HG02763 (cell line): ENCODE measurements at regions not wholly inside any gene's neighbourhood (a gene's known extent, or its start where the extent isn't known, plus 50 kb on each side); places are given as distances from the start of the nearest gene placed in this dataset.
"Not testable (repeated sequence)": the region's sequence is repeated elsewhere in the genome, so short reads cannot be mapped to it uniquely, and the experiment has no call there.

Experiments
- ATAC-seq: cut with Tn5 transposase; IDR thresholded peaks from one replicate; pipeline ENCODE4 v1.9.1; 2021; ENCODE audit warnings: mild to moderate bottlenecking, moderate library complexity; ENCODE audit not compliant: unreplicated experiment

- ATAC-seq, result no peak
Measured at GRCh38 chr10:91002656-91003055, 81.8 kb upstream of the ANKRD1 start.

- ATAC-seq, result not testable (repeated sequence)
Measured at GRCh38 chr10:91003379-91003778, 82.5 kb upstream of the ANKRD1 start.

DNA sequence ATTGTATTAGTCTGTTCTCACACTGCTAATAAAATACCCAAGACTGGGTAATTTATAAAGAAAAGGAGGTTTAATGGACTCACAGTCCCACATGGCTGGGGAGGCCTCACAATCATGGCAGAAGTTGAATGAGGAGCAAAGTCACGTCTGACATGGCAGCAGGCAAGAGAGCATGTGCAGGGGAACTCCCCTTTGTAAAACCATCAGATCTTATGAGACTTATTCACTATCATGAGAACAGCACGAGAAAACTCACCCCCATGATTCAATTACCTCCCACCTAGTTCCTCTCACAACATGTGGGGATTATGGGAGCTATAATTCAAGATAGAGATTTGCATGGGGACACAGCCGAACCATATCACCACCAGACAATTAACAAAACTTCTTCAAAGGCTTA is 84.4 kb upstream of the ANKRD1 start:
- not testable (repeated sequence) for ATAC-seq

DNA sequence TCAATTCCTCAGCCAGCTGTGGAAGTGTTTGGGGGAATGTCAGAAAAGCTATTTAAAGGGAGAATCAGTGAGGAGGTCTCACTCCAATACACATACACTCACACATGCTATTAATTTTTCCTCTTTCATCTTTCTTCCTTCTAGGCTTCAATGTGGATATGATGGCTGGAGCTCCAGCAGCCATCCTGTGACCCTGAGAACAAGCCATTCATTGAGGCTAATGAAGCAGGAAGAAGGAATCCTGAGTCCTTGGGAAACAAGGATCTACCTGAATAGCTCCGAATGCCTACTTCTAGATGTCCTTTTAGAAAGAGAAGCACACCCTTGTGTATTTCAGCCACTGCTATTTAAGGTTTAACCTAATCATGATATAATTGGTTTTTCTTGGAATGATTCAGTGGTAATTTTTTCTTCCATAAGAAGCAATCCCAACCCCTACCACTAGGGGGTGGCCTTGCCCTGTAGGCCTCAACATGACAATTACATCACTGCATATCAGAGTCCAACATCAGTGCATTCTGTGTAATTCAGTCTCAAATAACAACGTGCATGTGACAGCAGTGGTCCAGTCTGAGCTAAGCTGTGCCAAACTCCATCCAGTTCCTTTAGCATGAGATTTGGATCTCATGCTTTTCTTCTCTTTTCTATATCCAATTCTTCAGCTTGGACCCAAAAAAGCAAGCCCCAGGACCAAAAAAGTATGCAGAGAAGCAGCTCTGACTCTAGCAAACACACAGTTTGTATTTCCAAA is 85.3 kb upstream of the ANKRD1 start:
- peak; percentile 31 for ATAC-seq

GRCh38 chr10:91006752-91007346 is 86.0 kb upstream of the ANKRD1 start:
- ATAC-seq, result peak; percentile 93

DNA sequence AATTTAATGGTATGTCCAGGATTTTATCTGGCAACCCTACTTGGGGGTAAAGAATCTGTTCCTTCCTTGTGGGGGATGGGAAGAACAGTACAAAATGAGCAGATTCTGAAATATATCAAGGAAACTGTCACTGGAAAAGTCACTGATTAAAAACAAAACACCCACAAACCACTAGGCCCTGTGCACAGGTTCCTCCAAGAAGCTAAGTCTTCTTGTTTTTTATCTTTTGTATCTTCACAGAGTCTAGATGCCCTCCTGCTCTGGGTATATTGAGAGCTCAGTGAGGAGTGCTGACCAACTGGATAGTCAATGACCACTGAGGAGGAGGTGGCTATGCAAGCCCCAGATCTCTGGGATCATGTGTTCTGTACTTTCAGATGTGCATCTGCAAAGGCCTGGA is 86.8 kb upstream of the ANKRD1 start:
- ATAC-seq, result no peak

DNA sequence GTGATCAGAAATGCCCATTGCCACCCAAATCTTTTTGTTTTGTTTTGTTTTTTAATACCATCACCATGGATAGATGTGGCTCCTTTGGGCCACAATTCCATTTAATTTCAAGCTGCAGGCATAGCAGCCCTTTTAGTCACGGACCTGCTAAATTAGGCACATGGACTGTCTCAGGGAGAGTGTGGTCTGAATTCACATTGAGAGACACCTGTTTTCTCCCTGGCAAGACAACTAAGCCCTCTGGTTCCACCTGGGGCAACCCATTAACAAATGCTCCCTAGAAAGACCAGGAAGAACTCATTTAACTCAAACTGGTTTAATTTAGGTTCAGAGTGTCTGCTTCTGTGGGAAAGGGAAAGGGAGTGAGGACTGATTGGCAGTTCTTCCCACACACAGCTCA is 88.2 kb upstream of the ANKRD1 start:
- ATAC-seq, result no peak

DNA sequence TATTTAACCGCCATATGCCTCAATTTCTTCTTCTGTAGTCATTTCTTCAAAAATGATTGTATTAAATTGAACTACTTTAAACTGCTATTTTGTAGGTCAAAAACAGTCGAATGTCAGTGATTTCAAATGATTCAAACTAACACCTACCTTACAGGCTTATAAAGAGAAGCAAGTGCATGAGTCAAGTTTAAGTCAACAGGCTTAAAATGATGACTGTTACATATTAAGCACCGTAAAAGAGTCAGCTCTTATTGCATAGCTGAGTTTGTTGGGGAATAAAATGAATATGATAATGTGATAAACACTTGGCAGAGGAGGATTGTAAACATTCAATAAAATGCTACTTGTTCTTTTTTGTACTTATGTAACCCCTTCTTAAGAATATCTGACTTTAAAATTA is 90.1 kb upstream of the ANKRD1 start:
- ATAC-seq, result no peak

DNA sequence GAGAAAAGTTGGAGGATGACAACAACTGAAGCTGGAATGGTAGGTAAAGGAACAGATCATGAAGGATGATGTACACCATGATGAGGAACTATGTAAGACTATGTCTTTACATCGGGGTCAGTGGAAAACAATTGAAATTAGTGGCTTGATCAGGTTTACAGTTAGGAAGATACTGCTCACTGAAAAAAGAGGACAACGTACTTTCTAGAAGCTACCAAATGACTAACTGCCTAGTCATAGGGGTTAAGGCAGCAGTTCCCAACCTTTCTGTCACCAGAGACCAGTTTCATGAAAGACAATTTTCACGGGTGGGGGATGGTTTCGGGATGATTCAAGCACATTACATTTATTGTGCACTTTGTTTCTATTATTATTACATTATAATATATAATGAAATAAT is 91.6 kb upstream of the ANKRD1 start:
- no peak for ATAC-seq

DNA sequence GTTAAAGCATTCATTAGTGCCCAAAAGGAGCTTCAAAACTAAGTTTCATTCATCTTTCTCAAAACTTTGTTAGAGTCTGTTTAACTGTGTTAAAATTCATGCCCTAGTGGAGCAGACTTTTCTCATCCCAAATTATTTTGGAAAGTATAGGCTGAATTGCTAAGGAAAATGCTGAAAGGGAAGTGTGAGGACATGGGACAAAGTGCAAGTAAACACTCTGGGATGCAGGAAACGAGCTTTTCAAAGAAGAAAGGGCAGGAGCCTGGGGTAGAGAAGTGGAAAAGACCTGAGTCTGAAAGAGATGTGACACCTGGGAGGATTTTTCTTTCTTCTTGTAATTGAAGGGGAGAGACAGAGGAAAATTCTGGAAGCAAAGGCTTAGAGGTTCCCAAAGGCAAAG is 93.1 kb upstream of the ANKRD1 start:
- no peak for ATAC-seq

DNA sequence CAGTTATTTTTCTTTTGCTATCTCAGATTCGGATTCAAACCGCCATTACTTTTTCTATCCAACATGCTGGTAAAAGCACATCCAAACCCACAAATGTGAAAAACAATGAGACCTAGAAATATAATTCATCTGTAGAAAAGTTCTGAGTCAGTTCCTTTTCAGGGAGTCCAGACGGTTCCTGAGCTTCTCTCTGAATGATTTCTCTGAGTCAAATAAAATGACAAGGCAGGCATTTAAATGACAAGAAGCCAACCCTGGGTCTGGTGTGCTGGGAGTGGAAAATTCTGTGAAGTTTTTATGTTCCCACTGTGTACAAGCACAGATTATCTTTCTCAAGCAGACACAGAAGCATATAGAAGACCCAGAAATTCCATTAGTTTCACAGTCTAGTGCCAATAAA is 96.3 kb upstream of the ANKRD1 start:
- no peak for ATAC-seq

GRCh38 chr10:91021901-91022300 is 101.0 kb upstream of the ANKRD1 start:
- no peak for ATAC-seq

GRCh38 chr10:91022390-91022789 is 101.5 kb upstream of the ANKRD1 start:
- ATAC-seq, result no peak

DNA sequence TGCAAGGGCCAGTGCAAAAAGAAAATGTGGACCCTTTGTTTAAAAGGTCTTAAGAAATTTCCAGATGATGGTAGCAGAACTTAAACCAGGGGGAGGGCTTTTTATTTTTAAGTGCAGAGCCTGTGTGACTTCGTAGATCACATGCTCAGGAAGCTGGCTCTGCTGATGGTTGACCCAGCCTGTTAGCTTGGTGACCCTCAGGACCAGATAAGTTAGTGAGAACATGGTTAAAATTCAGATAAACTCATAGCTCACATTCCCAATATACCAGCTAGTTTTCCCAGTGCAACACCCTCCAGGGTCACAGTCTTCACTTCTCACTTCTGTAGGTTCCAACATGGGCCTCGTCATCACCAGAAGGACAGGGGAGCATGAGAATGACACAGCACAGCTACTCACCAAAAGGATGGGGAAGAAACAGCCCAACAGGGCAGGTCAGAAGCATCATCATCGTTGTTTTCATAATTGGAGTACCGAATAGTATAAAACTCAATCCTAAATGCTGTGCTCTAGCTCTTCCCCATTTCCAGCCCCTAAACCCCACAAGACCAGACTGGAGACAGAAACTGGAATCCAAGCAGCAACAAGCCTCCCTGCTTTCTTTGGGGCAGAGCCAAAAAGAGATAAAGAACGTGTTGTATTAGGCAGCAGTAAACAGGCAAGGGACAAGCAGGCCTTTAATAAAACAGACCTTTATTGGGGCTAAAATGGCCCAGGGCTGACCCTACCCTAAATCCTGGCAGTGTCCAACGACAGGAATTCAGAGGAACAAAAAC is 102.2 kb upstream of the ANKRD1 start:
- ATAC-seq, result no peak

- ATAC-seq, result no peak
Measured at GRCh38 chr10:91023700-91024398, 103.0 kb upstream of the ANKRD1 start.

DNA sequence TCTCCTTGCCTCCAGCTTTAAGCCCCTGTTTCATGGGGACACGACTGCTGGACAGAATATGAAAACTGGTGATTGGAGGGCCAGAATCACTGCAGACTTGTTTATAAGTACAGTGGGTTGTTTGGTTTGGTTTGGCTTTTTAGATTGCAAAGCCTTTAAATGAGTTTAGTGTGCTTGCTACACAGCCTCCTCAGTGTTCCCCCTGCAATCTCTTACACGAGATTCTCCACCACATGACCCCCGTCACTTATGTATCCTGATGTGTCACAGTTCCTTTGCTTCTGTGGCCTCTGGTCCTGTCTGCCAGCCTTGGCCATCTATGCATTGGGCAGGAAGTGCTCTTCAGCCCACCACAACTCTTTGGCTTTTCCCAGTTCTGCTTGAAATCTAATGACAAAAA is 103.7 kb upstream of the ANKRD1 start:
- ATAC-seq, result no peak

DNA sequence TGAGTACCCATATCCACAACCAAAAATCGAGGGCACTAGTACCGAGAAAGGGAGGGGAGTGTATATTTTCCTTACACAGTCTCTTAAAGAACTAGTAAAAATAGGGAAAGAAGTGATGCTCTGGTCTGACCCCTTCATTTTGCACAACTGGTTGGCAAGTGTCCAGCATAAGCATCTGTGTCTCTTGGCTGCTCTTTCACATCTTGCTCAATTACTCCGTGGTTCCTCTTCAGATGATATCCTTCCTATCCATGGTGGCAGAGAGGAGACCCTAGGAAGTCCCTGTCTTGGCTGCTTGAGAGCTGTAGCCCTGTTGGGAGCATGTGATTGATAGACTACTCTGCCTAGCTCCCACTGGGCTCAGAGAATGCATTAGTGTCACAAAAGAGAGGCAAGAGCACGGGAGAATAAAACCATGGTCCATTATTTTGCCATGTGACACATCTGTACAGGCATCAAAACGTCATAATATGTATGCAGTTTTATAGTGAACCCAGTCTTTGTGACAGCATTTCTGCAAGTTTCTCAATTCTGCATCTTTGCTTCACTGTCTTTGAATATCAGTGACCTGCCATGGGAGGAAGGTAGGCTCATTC is 111.8 kb upstream of the ANKRD1 start:
- no peak for ATAC-seq

DNA sequence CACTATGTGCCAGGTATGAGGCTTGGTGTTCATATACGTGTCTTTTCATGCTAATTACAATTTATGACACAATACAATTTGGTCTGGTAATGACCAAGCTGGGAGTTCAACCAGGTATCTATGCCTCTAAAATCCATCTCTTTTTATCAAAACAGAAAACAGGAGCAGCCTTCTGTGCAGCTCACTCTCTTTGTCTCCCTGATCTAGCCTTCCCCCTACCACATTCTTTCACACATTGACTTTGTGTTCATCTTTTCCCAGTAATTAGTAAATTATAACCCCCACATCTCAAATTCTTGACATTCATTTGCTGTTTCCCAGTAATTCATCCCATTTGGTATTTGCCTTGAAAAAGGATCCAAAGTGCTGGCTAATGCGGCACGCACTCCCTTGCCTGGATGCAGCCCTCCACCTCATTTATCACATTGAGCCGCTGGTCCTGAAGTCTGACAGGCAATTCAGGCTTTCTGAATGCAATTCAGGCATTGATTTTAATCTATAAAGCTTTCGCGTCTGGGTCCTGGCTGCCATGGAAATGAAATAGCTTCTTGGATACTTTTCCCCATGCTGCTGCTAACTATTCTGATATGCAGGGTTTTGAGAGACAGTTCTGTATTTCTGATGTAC is 112.5 kb upstream of the ANKRD1 start:
- ATAC-seq, result no peak

GRCh38 chr10:91034042-91034441 is 113.2 kb upstream of the ANKRD1 start:
- ATAC-seq, result no peak

GRCh38 chr10:91034494-91035159 is 113.7 kb upstream of the ANKRD1 start:
- ATAC-seq, result no peak
